ENCODE measurements at regions not wholly inside any gene's neighbourhood (a gene's known extent, or its start where the extent isn't known, plus 50 kb on each side); places are given as distances from the start of the nearest gene placed in this dataset.

- H3K9me3 ChIP-seq, result no peaks in the 10 kb centered on the region
These were observed 169.7 kb upstream of the PHYHIPL start for GRCh38 chr10:59006511-59007306.

GRCh38 chr10:59007307-59008025 lies 169.0 kb upstream of the PHYHIPL start:
- H3K27me3 ChIP-seq, result no peaks in the 10 kb centered on the region
- no peak for TF ChIP-seq CTCF (IDR thresholded peaks at IDR 0.05; ENCODE audit: low read depth, low read length)
- H3K9me3 ChIP-seq, result no peaks in the 10 kb centered on the region
- peaks cover 8% of the 10 kb centered on the region for H3K4me1 ChIP-seq
- no peaks in the 10 kb centered on the region for H3K36me3 ChIP-seq
- no peak overlapping the region for H3K4me3 ChIP-seq (ENCODE audit: low read depth, low read length)
- DNase-seq, result no peak

More at GRCh38 chr10:59006511-59007306, 169.7 kb upstream of the PHYHIPL start:
- Histone ChIP-seq H3K36me3 (no peaks in the 10 kb centered on the region), H3K4me3 (ENCODE audit: low read depth, low read length) (no peak overlapping the region), H3K27me3 (no peaks in the 10 kb centered on the region), H3K4me1 (peaks cover 7% of the 10 kb centered on the region)
- no peak for TF ChIP-seq CTCF (IDR thresholded peaks at IDR 0.05; ENCODE audit: low read depth, low read length)
- no peak for DNase-seq

GRCh38 chr10:59008452-59008851 lies 168.0 kb upstream of the PHYHIPL start:
- H3K9me3 ChIP-seq, result no peaks in the 10 kb centered on the region
- no peaks in the 10 kb centered on the region for H3K36me3 ChIP-seq
- no peak overlapping the region for H3K4me3 ChIP-seq (ENCODE audit: low read depth, low read length)
- no peaks in the 10 kb centered on the region for H3K27me3 ChIP-seq
- DNase-seq, result no peak
- no peak for TF ChIP-seq CTCF (IDR thresholded peaks at IDR 0.05; ENCODE audit: low read depth, low read length)
- peaks cover 14% of the 10 kb centered on the region for H3K4me1 ChIP-seq

GRCh38 chr10:59011972-59012632 lies 164.3 kb upstream of the PHYHIPL start:
- H3K4me3 ChIP-seq (ENCODE audit: low read depth, low read length), result no peak overlapping the region
- no peaks in the 10 kb centered on the region for H3K9me3 ChIP-seq
- no peak for TF ChIP-seq CTCF (IDR thresholded peaks at IDR 0.05; ENCODE audit: low read depth, low read length)
- peaks cover 10% of the 10 kb centered on the region; the same call in 1 of the 2 replicates for H3K4me1 ChIP-seq
- H3K36me3 ChIP-seq, result no peaks in the 10 kb centered on the region
- DNase-seq, result no peak
- H3K27me3 ChIP-seq, result no peaks in the 10 kb centered on the region

GRCh38 chr10:59012839-59013238 lies 163.6 kb upstream of the PHYHIPL start:
- DNase-seq, result no peak
- TF ChIP-seq CTCF (IDR thresholded peaks at IDR 0.05; ENCODE audit: low read depth, low read length), result no peak
- Histone ChIP-seq H3K36me3 (no peaks in the 10 kb centered on the region), H3K4me3 (ENCODE audit: low read depth, low read length) (no peak overlapping the region), H3K4me1 (peaks cover 10% of the 10 kb centered on the region; the same call in 1 of the 2 replicates), H3K9me3 (no peaks in the 10 kb centered on the region), H3K27me3 (no peaks in the 10 kb centered on the region)
